Activated CD8-positive, alpha-beta T cell treated with anti-CD3 and anti-CD28 coated beads, Interleukin-2, amount 10 ng/mL, durations not matched to agents 7 days and 5 days (primary cell): ENCODE measurements at regions not wholly inside any gene's neighbourhood (a gene's known extent, or its start where the extent isn't known, plus 50 kb on each side); places are given as distances from the start of the nearest gene placed in this dataset.

Source experiments
- ATAC-seq: fragments of 150-1000 bp; cut with Tn5 transposase; one replicate; pipeline ENCODE4 v1.10.0; 2021; ENCODE audit warnings: moderate library complexity
- CTCF ChIA-PET: fragments of 350-600 bp; sonication (Branson Sonifier 250); formaldehyde crosslinking; loops from one replicate; lab custom pipeline; 2021; ENCODE audit warnings: antibody characterized with exemption; lab: Charles Lee
- POLR2A ChIA-PET: fragments of 350-600 bp; sonication (Branson Sonifier 250); formaldehyde crosslinking; loops from one replicate; lab custom pipeline; 2021; ENCODE audit warnings: antibody characterized with exemption; lab: Charles Lee
- DNase-seq: peaks from one replicate; pipeline ENCODE4 v3.0.0-alpha.2; 2020
- H3K27ac Mint-ChIP-seq: one replicate; pipeline ENCODE4 v1.8.0; 2021; ENCODE audit warnings: mild to moderate bottlenecking, mixed read lengths
- H3K27me3 Mint-ChIP-seq: one replicate; pipeline ENCODE4 v1.8.0; 2021; ENCODE audit warnings: low read depth, mixed read lengths
- H3K36me3 Mint-ChIP-seq: one replicate; pipeline ENCODE4 v1.8.0; 2021; ENCODE audit warnings: low read depth, mixed read lengths
- H3K4me1 Mint-ChIP-seq: one replicate; pipeline ENCODE4 v1.8.0; 2021; ENCODE audit warnings: low read depth, mixed read lengths
- H3K4me3 Mint-ChIP-seq: one replicate; pipeline ENCODE4 v1.8.0; 2021; ENCODE audit warnings: mild to moderate bottlenecking, mixed read lengths
- H3K9me3 Mint-ChIP-seq: one replicate; pipeline ENCODE4 v1.8.0; 2022; ENCODE audit warnings: mixed read lengths; ENCODE audit not compliant: insufficient read depth

GRCh38 chr14:43934102-43934501 lies 573.0 kb downstream of the FSCB start:
- DNase-seq (no peak), ATAC-seq (no peak)
- Mint-ChIP-seq H3K27me3 (no peaks in the 10 kb centered on the region), H3K36me3 (no peaks in the 10 kb centered on the region), H3K9me3 (peaks cover 19% of the 10 kb centered on the region), H3K4me1 (no peaks in the 10 kb centered on the region), H3K27ac (no peak overlapping the region), H3K4me3 (no peak overlapping the region)
- POLR2A ChIA-PET = no interaction called here
- CTCF ChIA-PET = no interaction called here

GRCh38 chr14:43914041-43914693 lies 592.9 kb downstream of the FSCB start:
- no peak for ATAC-seq
- peaks cover 14% of the 10 kb centered on the region for H3K9me3 Mint-ChIP-seq
- no peak for DNase-seq
- ChIA-PET POLR2A (interaction anchor here (0.5 kb wide), 1 partner anchor 1138 kb away, joined by 3 read pairs; no protein-coding TSS in a partner anchor), CTCF (no interaction called here)
- no peak overlapping the region for H3K4me3 Mint-ChIP-seq
- no peak overlapping the region for H3K27ac Mint-ChIP-seq
- no peaks in the 10 kb centered on the region for H3K27me3 Mint-ChIP-seq
- no peaks in the 10 kb centered on the region for H3K4me1 Mint-ChIP-seq
- H3K36me3 Mint-ChIP-seq = no peaks in the 10 kb centered on the region

- Mint-ChIP-seq H3K27me3 (no peaks in the 10 kb centered on the region), H3K36me3 (no peaks in the 10 kb centered on the region), H3K4me3 (no peak overlapping the region), H3K9me3 (peaks cover 12% of the 10 kb centered on the region), H3K4me1 (no peaks in the 10 kb centered on the region), H3K27ac (no peak overlapping the region)
- ChIA-PET CTCF (no interaction called here), POLR2A (no interaction called here)
- no peak for DNase-seq
- ATAC-seq = no peak
Measured at GRCh38 chr14:43903209-43903608, 603.9 kb downstream of the FSCB start.

- CTCF ChIA-PET = no interaction called here
- Mint-ChIP-seq H3K9me3 (peaks cover 12% of the 10 kb centered on the region), H3K4me1 (no peaks in the 10 kb centered on the region), H3K36me3 (no peaks in the 10 kb centered on the region), H3K27me3 (no peaks in the 10 kb centered on the region), H3K27ac (no peak overlapping the region), H3K4me3 (no peak overlapping the region)
- ATAC-seq = no peak
- no peak for DNase-seq
- POLR2A ChIA-PET = no interaction called here
Measured at GRCh38 chr14:43901911-43902673, 605.0 kb downstream of the FSCB start.

- DNase-seq (no peak), ATAC-seq (no peak)
- Mint-ChIP-seq H3K4me1 (no peaks in the 10 kb centered on the region), H3K27ac (no peak overlapping the region), H3K4me3 (no peak overlapping the region), H3K36me3 (no peaks in the 10 kb centered on the region), H3K9me3 (no peaks in the 10 kb centered on the region), H3K27me3 (no peaks in the 10 kb centered on the region)
- POLR2A ChIA-PET = no interaction called here
- CTCF ChIA-PET = no interaction called here
Measured at GRCh38 chr14:43900173-43900655, 606.9 kb downstream of the FSCB start.

- Mint-ChIP-seq H3K4me1 (no peaks in the 10 kb centered on the region), H3K4me3 (no peak overlapping the region), H3K27ac (no peak overlapping the region), H3K36me3 (no peaks in the 10 kb centered on the region), H3K27me3 (no peaks in the 10 kb centered on the region), H3K9me3 (no peaks in the 10 kb centered on the region)
- ChIA-PET POLR2A (no interaction called here), CTCF (no interaction called here)
- ATAC-seq (no peak), DNase-seq (no peak)
Measured at GRCh38 chr14:43898687-43899086, 608.4 kb downstream of the FSCB start.

- ATAC-seq (no peak), DNase-seq (no peak)
- Mint-ChIP-seq H3K27me3 (no peaks in the 10 kb centered on the region), H3K36me3 (no peaks in the 10 kb centered on the region), H3K9me3 (no peaks in the 10 kb centered on the region), H3K4me1 (no peaks in the 10 kb centered on the region), H3K4me3 (no peak overlapping the region), H3K27ac (no peak overlapping the region)
- ChIA-PET CTCF (interaction anchor here (0.8 kb wide), 1 partner anchor 12 kb away, joined by 3 read pairs; no protein-coding TSS in a partner anchor), POLR2A (no interaction called here)
Measured at GRCh38 chr14:43896044-43896443, 611.0 kb downstream of the FSCB start.

GRCh38 chr14:43894534-43894933 lies 612.5 kb downstream of the FSCB start:
- no peaks in the 10 kb centered on the region for H3K9me3 Mint-ChIP-seq
- POLR2A ChIA-PET = no interaction called here
- no peaks in the 10 kb centered on the region for H3K4me1 Mint-ChIP-seq
- H3K27ac Mint-ChIP-seq = no peak overlapping the region
- H3K4me3 Mint-ChIP-seq = no peak overlapping the region
- H3K27me3 Mint-ChIP-seq = no peaks in the 10 kb centered on the region
- CTCF ChIA-PET = no interaction called here
- DNase-seq (no peak), ATAC-seq (no peak)
- H3K36me3 Mint-ChIP-seq = no peaks in the 10 kb centered on the region

GRCh38 chr14:43887523-43887922 lies 619.6 kb downstream of the FSCB start:
- ChIA-PET CTCF (no interaction called here), POLR2A (no interaction called here)
- no peak overlapping the region for H3K4me3 Mint-ChIP-seq
- no peaks in the 10 kb centered on the region for H3K27me3 Mint-ChIP-seq
- no peak for ATAC-seq
- DNase-seq = no peak
- peaks cover 5% of the 10 kb centered on the region for H3K9me3 Mint-ChIP-seq
- no peaks in the 10 kb centered on the region for H3K36me3 Mint-ChIP-seq
- H3K27ac Mint-ChIP-seq = no peak overlapping the region
- H3K4me1 Mint-ChIP-seq = no peaks in the 10 kb centered on the region

- ATAC-seq = no peak
- no peaks in the 10 kb centered on the region for H3K27me3 Mint-ChIP-seq
- no peak for DNase-seq
- ChIA-PET POLR2A (interaction anchor here (0.5 kb wide), 1 partner anchor 125 kb away, joined by 3 read pairs; no protein-coding TSS in a partner anchor), CTCF (no interaction called here)
- no peaks in the 10 kb centered on the region for H3K36me3 Mint-ChIP-seq
- H3K4me3 Mint-ChIP-seq = no peak overlapping the region
- no peak overlapping the region for H3K27ac Mint-ChIP-seq
- H3K9me3 Mint-ChIP-seq = no peaks in the 10 kb centered on the region
- H3K4me1 Mint-ChIP-seq = no peaks in the 10 kb centered on the region
Measured at GRCh38 chr14:43877351-43877960, 629.6 kb downstream of the FSCB start.

- POLR2A ChIA-PET = no interaction called here
- Mint-ChIP-seq H3K4me1 (no peaks in the 10 kb centered on the region), H3K27ac (no peak overlapping the region), H3K27me3 (no peaks in the 10 kb centered on the region), H3K9me3 (no peaks in the 10 kb centered on the region), H3K36me3 (no peaks in the 10 kb centered on the region), H3K4me3 (no peak overlapping the region)
- no peak for ATAC-seq
- DNase-seq = no peak
- CTCF ChIA-PET = no interaction called here
Measured at GRCh38 chr14:43872752-43873655, 634.1 kb downstream of the FSCB start.
